GM19239 (cell line): ENCODE measurements at regions not wholly inside any gene's neighbourhood (a gene's known extent, or its start where the extent isn't known, plus 50 kb on each side); places are given as distances from the start of the nearest gene placed in this dataset.

ENCODE experiments used
- DNase-seq: peaks from one replicate; pipeline ENCODE4 v3.0.0; 2011; ENCODE audit warnings: low spot score; ENCODE audit not compliant: insufficient read length
- FAIRE-seq: peaks from 2 replicates; lab custom pipeline; 2011; peaks lifted over from hg19 to GRCh38; lab: Jason Lieb, UNC

DNA sequence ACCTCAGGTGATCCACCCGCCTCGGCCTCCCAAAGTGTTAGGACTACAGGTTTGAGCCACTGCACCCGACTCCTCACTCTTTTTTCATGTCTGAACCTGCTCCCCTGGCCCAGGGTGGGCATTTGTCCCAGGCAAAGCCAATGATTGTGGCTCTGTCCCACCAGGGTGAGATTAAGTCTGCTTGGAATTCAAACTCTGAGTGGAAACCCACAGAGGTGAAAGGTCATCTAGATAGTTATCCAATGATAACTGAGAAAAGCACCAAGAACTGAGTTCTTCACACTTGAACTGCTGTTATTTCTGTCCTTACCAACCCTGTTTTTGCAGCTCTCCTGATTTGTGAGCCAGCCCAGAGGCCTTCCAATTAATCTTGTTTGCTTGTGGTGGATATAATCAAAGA lies 62.4 kb upstream of the ACVR1 start:
- FAIRE-seq = no peak

DNA sequence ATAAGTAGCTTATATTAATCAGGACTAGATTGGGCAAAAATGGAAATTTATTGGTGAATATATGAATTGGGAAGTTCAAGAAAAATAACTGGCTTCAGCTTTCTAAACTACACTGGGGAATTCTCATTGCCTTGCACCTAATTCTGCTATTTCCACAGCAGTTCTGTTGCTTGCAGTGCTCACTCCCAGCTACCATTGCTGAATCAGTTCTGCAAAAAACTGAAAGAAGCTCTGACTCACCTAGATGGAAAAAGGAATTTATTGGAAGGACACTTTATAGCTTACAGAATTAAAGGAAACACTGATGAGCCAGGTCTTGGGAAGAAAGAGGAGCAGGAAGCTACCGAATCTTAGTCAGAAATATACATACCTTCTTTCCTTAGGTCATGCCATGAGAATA lies 60.3 kb upstream of the ACVR1 start:
- DNase-seq (no peak), FAIRE-seq (no peak)

More for the DNA sequence above, 62.4 kb upstream of the ACVR1 start:
- no peak for DNase-seq

DNA sequence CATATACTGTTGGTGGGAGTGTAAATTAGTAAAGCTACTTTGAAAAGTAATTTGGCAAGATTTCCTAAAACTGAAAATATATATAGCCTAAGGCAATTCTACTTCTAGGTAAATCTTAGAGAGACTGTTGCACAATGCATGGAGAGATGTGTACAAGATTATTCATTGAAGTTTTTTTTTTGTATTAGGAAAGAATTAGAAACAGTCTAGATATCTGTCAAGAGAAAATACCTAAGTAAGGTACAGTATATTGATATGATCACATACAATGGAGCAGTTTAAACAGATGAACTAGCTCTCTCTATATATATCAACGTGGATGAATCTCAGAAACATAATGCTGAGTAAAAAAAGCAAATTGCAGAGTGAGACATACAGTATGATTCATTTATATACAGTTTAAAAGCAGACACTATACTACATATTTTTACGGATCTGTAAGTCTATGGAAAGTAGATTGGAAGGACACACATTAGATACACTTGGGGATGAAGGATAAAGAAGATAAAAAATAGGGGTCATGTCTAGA lies 59.3 kb upstream of the ACVR1 start:
- no peak for DNase-seq

DNA sequence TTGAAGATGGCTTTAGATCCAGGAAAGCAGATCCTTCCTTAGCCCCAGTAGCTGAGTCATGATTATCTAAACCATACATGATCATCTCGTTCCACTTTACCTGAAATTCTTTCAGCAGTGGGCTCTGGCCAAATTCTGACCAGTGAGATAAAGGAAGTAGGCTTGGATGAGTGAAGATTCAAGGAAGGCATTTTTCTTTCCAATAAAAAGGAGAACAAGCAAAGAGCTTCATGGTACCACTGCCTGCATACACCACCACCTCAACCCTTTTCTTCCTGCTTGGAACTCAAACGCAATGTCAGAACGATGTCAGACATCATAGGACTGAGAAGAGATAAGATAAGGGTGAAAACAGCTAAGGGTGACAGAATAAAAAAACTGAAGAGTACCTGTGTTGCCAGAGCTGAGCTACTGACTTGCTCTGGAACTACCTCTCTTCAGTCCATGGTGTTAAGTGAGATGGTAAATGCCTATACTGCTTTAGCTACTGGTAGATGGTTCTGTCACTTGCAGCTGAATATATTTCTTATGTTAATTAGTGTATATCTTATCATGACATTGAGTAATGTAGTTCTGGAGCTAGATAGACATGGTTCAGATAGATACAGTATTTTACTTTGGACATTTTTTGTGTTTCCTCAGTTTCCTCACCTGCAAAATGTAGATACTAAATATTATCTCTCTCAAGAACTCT lies 58.7 kb upstream of the ACVR1 start:
- DNase-seq (no peak), FAIRE-seq (no peak)

More for the DNA sequence above, 59.3 kb upstream of the ACVR1 start:
- FAIRE-seq = no peak

DNA sequence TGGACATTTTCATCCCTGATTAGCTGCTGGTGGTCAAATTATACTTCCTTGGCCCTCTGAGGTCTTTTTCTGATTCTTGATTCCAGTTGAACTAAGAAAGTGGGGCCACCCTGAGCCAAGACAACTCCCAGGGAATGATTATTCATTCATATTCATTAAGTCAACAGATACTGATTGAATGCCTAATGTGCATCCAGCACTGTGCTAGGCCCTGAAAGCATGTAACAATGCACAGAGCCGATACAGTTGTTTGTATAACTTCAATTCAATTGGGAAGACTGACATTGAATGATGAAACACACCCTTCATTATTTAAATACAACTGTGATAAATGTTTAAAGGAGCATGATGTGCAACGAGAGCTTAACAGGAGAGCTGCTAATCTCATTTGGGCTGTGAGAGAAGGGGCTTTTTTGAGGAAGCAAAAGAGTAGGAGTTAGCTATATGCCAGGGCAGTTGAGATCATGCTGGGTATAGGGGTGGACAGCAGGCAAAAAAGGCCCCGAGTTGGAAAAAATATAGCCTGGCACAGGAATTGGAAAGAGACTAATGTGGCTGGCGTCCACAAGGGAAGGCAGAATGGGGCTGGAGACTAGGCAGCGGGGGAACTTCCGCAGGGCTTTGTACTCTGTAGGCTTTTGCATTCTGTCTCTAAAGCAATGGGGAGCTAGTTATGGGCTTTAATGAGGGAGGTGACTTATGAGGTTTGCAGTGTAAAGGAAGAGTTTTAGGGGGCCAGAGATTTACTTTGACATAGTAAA lies 57.2 kb upstream of the ACVR1 start:
- DNase-seq (no peak), FAIRE-seq (no peak)

DNA sequence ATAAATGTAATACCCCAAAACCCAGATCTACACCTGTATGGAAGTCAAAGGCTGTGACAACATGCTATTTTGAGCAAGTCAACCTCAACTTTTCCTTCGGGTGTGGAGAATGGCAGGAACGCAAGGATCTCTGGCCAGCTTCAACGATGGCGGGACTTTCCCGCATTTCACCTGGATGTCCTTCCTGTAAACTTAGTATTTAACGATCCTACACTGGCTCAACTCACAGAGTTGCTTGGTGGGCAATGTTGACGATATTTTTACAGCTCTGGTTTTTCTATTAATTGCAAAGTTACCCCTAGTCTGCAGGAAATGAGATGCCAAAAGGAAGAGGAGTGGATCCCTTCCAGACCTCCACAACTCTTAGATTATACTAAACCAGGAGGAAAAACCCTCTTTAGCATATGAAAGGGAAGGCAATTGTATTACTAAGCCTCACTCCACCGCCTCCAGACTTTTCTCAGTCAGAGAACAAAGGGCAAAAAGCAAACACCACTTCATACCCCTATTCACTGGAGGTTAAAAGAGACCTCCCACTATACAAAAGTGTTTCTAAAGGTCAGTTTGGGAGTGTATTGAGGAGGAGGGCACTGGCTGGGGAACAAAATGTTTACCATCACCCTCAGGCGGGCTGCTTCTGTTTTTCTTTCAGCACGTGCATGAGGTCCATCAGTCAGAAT lies 56.5 kb upstream of the ACVR1 start:
- DNase-seq (no peak), FAIRE-seq (no peak)

DNA sequence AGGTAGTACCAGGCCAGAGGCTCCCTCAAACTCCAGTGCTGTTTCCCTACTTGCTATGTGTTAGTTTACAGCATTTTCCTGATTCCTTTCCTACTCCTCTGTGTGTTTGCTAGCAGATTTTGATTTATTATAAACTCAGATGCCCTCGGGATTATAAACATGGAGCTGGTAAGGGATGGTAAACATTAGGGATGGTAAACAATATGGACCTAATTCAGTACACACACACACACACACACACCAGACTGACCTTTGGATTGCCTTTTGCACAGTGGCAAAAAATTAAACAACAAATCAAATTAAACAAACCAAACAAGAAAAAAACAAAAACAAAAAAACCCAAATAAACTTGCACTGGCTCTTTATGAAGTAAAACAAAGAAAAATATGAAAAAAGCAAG lies 55.4 kb upstream of the ACVR1 start:
- DNase-seq = no peak
- no peak for FAIRE-seq

DNA sequence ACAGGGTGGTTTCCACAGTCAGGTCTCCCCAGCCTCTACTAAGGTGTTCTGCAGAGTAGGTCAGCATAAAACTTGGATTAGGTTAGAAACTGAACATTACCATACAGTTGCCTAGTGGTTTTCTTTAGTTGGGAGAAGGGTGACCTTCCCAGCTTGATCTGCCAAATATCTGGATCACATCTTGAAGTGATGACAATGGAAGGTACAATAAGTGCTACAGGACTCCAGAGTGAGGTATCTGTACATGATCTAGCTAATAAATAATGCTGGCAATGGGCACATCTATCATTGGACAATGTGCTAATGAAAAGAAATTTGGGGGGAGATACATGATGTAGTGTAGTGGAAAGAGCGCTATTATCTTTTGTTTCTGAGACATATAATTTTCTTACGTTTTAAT lies 54.6 kb upstream of the ACVR1 start:
- no peak for FAIRE-seq
- DNase-seq = no peak

DNA sequence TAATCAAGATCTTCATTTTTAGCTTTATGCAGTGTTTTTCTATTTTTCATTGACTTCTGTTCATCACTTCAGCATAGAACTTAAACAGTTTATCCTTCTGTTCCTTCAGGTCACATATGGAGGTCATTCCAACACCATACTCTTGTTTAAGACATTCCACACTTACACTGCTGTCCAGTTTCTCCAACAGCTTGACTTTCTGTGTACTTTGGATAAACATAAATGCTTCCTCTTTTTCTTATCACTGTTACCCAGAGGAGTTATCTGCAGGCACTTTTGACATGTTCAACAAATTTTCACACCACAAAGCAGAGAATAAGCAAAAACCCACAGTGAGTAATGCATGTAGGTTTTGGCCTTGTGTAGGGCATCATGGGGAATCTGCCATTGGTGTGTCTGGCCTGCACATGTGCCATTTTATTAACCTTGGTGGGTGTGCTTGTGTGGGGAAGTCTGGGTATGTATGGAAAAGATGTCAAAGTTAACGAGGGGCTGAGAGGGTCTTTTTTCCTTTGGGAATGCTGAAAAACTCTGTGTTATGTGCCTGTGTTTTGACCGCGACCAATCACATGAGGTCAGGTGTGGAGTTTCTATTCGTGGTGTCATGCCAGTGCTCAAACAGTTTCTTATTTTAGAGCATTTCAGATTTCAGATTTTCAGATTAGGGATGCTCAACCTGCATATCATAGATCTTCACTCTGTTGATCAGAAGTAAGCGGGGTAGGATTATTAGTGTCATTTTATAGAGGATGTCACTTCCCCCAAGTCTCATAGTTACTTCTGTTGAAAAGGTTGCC lies 53.9 kb upstream of the ACVR1 start:
- no peak for FAIRE-seq

DNA sequence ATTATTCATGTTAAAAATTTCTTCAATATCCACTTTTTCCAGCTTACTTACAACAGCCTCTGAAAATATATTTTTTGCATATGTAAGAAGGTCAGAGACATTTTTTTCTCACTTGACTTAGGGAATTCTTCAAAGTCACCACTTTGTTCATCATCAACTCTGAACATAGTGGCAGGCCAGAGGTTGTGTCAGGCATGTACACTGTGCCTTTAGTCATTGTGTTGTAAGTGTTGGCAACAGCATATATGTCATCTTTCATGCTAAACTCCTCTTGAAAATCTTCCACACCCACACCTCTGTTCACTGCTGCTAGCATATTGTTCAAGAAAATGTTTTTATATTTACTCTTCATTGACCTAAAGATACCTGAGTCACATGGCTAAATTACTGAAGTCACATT lies 52.2 kb upstream of the ACVR1 start:
- DNase-seq (no peak), FAIRE-seq (no peak)

More for the DNA sequence above, 53.9 kb upstream of the ACVR1 start:
- no peak for DNase-seq

DNA sequence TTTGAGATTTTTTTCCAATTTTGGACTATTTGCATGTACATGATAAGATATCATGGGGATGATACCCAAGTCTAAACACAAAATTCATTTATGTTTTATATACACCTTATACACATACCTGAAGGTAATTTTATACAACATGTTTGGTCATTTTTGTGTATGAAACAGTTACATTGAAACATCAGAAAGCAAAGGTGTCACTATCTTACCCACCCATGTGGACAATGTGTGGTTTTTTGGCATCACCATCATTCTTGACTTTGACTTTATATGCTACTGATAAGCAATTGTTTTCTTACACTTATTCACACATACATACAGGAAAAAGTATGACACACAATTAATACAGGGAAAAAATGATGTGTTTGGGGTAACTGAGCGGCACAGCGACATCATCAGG lies 51.0 kb upstream of the ACVR1 start:
- DNase-seq = no peak
- no peak for FAIRE-seq
